NK-92 treated with Interleukin-12 subunit alpha and Interleukin-12 subunit beta, amount 100 ng/mL, for 24 hours (cell line): ENCODE measurements at regions not wholly inside any gene's neighbourhood (a gene's known extent, or its start where the extent isn't known, plus 50 kb on each side); places are given as distances from the start of the nearest gene placed in this dataset.
A peak's percentile ranks its signal among the peaks of the same experiment; 100 is the strongest.

Experiments used
- DNase-seq: peaks from one replicate; lab custom pipeline; 2025; lab: John Stamatoyannopoulos, UW

GRCh38 chr17:33640629-33641028, 347.5 kb upstream of the ASIC2 start:
- DNase-seq: no peak

GRCh38 chr17:33642002-33642401, 348.9 kb upstream of the ASIC2 start:
- DNase-seq: no peak

GRCh38 chr17:33647956-33648355, 354.9 kb upstream of the ASIC2 start:
- DNase-seq: peak; percentile 9

- DNase-seq: no peak
These were observed 357.2 kb upstream of the ASIC2 start for GRCh38 chr17:33650304-33650703.

- no peak for DNase-seq
These were observed 358.6 kb upstream of the ASIC2 start for GRCh38 chr17:33651686-33652085.

GRCh38 chr17:33652731-33653398, 359.8 kb upstream of the ASIC2 start:
- DNase-seq: no peak

- no peak for DNase-seq
These were observed 360.3 kb upstream of the ASIC2 start for GRCh38 chr17:33653399-33653788.

- DNase-seq: no peak
These were observed 364.1 kb upstream of the ASIC2 start for GRCh38 chr17:33657181-33657580.

GRCh38 chr17:33661975-33662374, 368.9 kb upstream of the ASIC2 start:
- DNase-seq: no peak

- DNase-seq: no peak
These were observed 371.2 kb upstream of the ASIC2 start for GRCh38 chr17:33664116-33664840.

- DNase-seq: no peak
These were observed 374.0 kb upstream of the ASIC2 start for GRCh38 chr17:33667052-33667509.

- no peak for DNase-seq
These were observed 374.6 kb upstream of the ASIC2 start for GRCh38 chr17:33667671-33668070.

- DNase-seq: no peak
These were observed 375.4 kb upstream of the ASIC2 start for GRCh38 chr17:33668516-33668915.

- DNase-seq: no peak
These were observed 378.4 kb upstream of the ASIC2 start for GRCh38 chr17:33671491-33671890.

- peak; percentile 12 for DNase-seq
These were observed 381.6 kb upstream of the ASIC2 start for GRCh38 chr17:33674685-33675084.

GRCh38 chr17:33676444-33676843, 383.3 kb upstream of the ASIC2 start:
- DNase-seq: no peak

GRCh38 chr17:33679595-33679994, 386.5 kb upstream of the ASIC2 start:
- DNase-seq: no peak

GRCh38 chr17:33680472-33680871, 387.4 kb upstream of the ASIC2 start:
- DNase-seq: no peak

- DNase-seq: no peak
These were observed 389.5 kb upstream of the ASIC2 start for GRCh38 chr17:33682599-33682998.

GRCh38 chr17:33684735-33685134, 391.6 kb upstream of the ASIC2 start:
- no peak for DNase-seq

GRCh38 chr17:33686171-33686570, 393.1 kb upstream of the ASIC2 start:
- no peak for DNase-seq

GRCh38 chr17:33687831-33688230, 394.7 kb upstream of the ASIC2 start:
- no peak for DNase-seq

- DNase-seq: no peak
These were observed 395.7 kb upstream of the ASIC2 start for GRCh38 chr17:33688771-33689170.

GRCh38 chr17:33689725-33690124, 396.6 kb upstream of the ASIC2 start:
- no peak for DNase-seq
